NT2/D1 (cell line): ENCODE measurements at regions not wholly inside any gene's neighbourhood (a gene's known extent, or its start where the extent isn't known, plus 50 kb on each side); places are given as distances from the start of the nearest gene placed in this dataset.

Experiments
- SUZ12 ChIP-seq: IDR thresholded peaks from 2 replicates; pipeline ENCODE4 v1.6.1; 2011; ENCODE audit not compliant: insufficient read length, insufficient read depth; ENCODE audit errors: extremely low read depth
- ZNF274 ChIP-seq: IDR thresholded peaks from 2 replicates; pipeline ENCODE4 v1.6.1; 2011; ENCODE audit warnings: mild to moderate bottlenecking, low read depth, low read length

GRCh38 chr22:47533961-47534803 is 771.7 kb downstream of the TBC1D22A start:
- TF ChIP-seq SUZ12 (no peak), ZNF274 (no peak)
